Heart left ventricle (tissue), 13 donors: ENCODE measurements at regions not wholly inside any gene's neighbourhood (a gene's known extent, or its start where the extent isn't known, plus 50 kb on each side); places are given as distances from the start of the nearest gene placed in this dataset.

Experiments
- POLR2A ChIP-seq, 2 donors: fragments of 450-650 bp; IDR thresholded peaks; one replicate each; pipeline ENCODE4 v1.6.1; 2017; ENCODE audit warnings: antibody characterized with exemption in 2 of 2, mild to moderate bottlenecking in 2 of 2, moderate library complexity in 2 of 2
- TF ChIP-seq, protein P1 (sequence below), 12 donors: fragments of 200-600 bp; sonication (generic) in 4 of 12; IDR thresholded peaks; one replicate each; pipeline versions ENCODE4 v1.5.0 to v1.8.0; 2018 to 2022; ENCODE audit warnings: antibody characterized with exemption in 12 of 12, mild to moderate bottlenecking in 5 of 12
- donor health status: ischemic (EF 13 %, LVEDD 7.1; RV severe dilation, severe dysfunction).
- donor health status: DM: no; HTN: yes; CAD: no.
- donor health status: DM: no; HTN: no; CAD: no.
- donor health status: ischemic (EF 25% LVEDD 6.9; RV normal size, moderate dysfunction).
- donor health status: ischemic (EF 25% LVEDD 5.7; RV mildly dilated, moderate dysfunction).
- donor health status: ischemic (EF 35%, LVEDD 5.7; RV mildly dilated, moderate dysfunction).
- donor health status: nonischemic (EF 11% LVEDD 7.7; RV severe dilation, severe dysfunction).
- donor health status: DM: yes; HTN: yes; CAD: no.
- donor health status: PGD.
- donor health status: ischemic (EF 29% LVEDD 5.4; RV normal size, mild dysfunction).
- donor health status: nonischemic (EF 23%, LVEDD 6.1; RV moderate dilation, normal function).

DNA sequence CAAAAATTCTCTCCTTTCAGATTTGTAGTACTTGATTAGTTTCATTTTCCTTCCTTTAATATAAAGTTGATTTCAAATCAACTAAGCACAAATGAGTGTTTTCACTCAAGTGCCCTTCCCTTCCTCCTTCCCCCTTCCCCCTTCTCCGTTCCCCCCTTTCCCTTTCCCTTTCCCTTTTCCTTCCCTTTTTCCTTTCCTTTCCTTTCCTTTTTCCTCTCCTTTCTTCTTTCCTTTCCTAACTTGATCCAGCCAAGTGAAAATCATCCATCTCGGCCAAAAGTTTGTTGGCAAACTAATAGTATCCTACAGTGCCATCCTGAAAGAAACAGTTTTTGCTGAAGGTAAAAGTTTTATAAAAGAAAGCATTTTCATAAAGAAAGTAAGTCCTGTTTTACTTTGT, 85.3 kb upstream of the CD180 start:
- TF ChIP-seq, protein P1, sequence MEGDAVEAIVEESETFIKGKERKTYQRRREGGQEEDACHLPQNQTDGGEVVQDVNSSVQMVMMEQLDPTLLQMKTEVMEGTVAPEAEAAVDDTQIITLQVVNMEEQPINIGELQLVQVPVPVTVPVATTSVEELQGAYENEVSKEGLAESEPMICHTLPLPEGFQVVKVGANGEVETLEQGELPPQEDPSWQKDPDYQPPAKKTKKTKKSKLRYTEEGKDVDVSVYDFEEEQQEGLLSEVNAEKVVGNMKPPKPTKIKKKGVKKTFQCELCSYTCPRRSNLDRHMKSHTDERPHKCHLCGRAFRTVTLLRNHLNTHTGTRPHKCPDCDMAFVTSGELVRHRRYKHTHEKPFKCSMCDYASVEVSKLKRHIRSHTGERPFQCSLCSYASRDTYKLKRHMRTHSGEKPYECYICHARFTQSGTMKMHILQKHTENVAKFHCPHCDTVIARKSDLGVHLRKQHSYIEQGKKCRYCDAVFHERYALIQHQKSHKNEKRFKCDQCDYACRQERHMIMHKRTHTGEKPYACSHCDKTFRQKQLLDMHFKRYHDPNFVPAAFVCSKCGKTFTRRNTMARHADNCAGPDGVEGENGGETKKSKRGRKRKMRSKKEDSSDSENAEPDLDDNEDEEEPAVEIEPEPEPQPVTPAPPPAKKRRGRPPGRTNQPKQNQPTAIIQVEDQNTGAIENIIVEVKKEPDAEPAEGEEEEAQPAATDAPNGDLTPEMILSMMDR (IDR thresholded peaks at IDR 0.05) = no peak
- no peak for TF ChIP-seq POLR2A (IDR thresholded peaks at IDR 0.05)
